Naive thymus-derived CD4-positive, alpha-beta T cell (primary cell): ENCODE measurements at regions not wholly inside any gene's neighbourhood (a gene's known extent, or its start where the extent isn't known, plus 50 kb on each side); places are given as distances from the start of the nearest gene placed in this dataset.
A peak's percentile ranks its signal among the peaks of the same experiment; 100 is the strongest.
"Not testable (repeated sequence)": the region's sequence is repeated elsewhere in the genome, so short reads cannot be mapped to it uniquely, and the experiment has no call there.

Experiments
- ATAC-seq: fragments of 150-1000 bp; cut with Tn5 transposase; 2 replicates; pipeline ENCODE4 v1.10.0; 2021; ENCODE audit warnings: mild to moderate bottlenecking, moderate library complexity
- CTCF ChIA-PET: fragments of 350-600 bp; sonication (Branson Sonifier 250); formaldehyde crosslinking; loops from one replicate; lab custom pipeline; 2021; ENCODE audit warnings: antibody characterized with exemption; lab: Charles Lee
- POLR2A ChIA-PET: fragments of 350-600 bp; sonication (Branson Sonifier 250); formaldehyde crosslinking; loops from one replicate; lab custom pipeline; 2021; ENCODE audit warnings: antibody characterized with exemption, inconsistent platforms; lab: Charles Lee
- DNase-seq, 9 donors: peaks; one replicate each; pipeline versions ENCODE4 v3.0.0 to v3.0.0-alpha.2; 2020 to 2022; ENCODE audit warnings: mixed read lengths in 1 of 9
- H3K27ac ChIP-seq: one replicate; pipeline ENCODE4 v1.7.0; 2013; ENCODE audit warnings: mild to moderate bottlenecking, low read depth, low read length, moderate library complexity
- H3K27me3 ChIP-seq, 2 donors: one replicate each; pipeline ENCODE4 v1.7.0; 2013; ENCODE audit warnings: low read length in 2 of 2, mild to moderate bottlenecking in 2 of 2, moderate library complexity in 2 of 2; ENCODE audit not compliant: control insufficient read depth in 2 of 2, insufficient read depth in 2 of 2
- H3K36me3 ChIP-seq, 3 experiments: 1 replicate in 2 of 3; 2 replicates in 1 of 3; pipeline ENCODE4 v1.7.0; 2013; ENCODE audit warnings: low read length in 3 of 3, mild to moderate bottlenecking in 3 of 3, moderate library complexity in 1 of 3; ENCODE audit not compliant: insufficient read depth in 3 of 3, control insufficient read depth in 2 of 3
- H3K4me1 ChIP-seq, 2 donors: one replicate each; pipeline ENCODE4 v1.7.0; 2013; ENCODE audit warnings: low read length in 2 of 2, mild to moderate bottlenecking in 2 of 2, moderate library complexity in 1 of 2; ENCODE audit not compliant: control insufficient read depth in 2 of 2, insufficient read depth in 2 of 2
- H3K4me3 ChIP-seq: 2 replicates; pipeline ENCODE4 v1.7.0; 2013; ENCODE audit warnings: mild to moderate bottlenecking, low read length
- H3K9me3 ChIP-seq, 3 experiments: 1 replicate in 2 of 3; 2 replicates in 1 of 3; pipeline ENCODE4 v1.7.0; 2013; ENCODE audit warnings: low read length in 3 of 3; ENCODE audit not compliant: control insufficient read depth in 2 of 3
- H3K27ac Mint-ChIP-seq, 9 donors: one replicate each; pipeline ENCODE4 v1.8.0; 2020 to 2022; ENCODE audit warnings: mixed read lengths in 9 of 9, mild to moderate bottlenecking in 8 of 9, moderate library complexity in 5 of 9, inconsistent platforms in 2 of 9
- H3K27me3 Mint-ChIP-seq, 5 donors: one replicate each; pipeline ENCODE4 v1.8.0; 2021 to 2022; ENCODE audit warnings: mixed read lengths in 5 of 5, mild to moderate bottlenecking in 1 of 5
- H3K36me3 Mint-ChIP-seq, 5 donors: one replicate each; pipeline ENCODE4 v1.8.0; 2020 to 2022; ENCODE audit warnings: mixed read lengths in 5 of 5, mild to moderate bottlenecking in 3 of 5, inconsistent platforms in 1 of 5
- H3K4me1 Mint-ChIP-seq, 7 donors: one replicate each; pipeline ENCODE4 v1.8.0; 2020 to 2022; ENCODE audit warnings: mixed read lengths in 7 of 7, mild to moderate bottlenecking in 3 of 7, inconsistent platforms in 1 of 7
- H3K4me3 Mint-ChIP-seq, 10 donors: one replicate each; pipeline ENCODE4 v1.8.0; 2020 to 2022; ENCODE audit warnings: mild to moderate bottlenecking in 10 of 10, mixed read lengths in 10 of 10, moderate library complexity in 6 of 10, inconsistent platforms in 2 of 10
- H3K9me3 Mint-ChIP-seq, 11 donors: one replicate each; pipeline ENCODE4 v1.8.0; 2020 to 2022; ENCODE audit warnings: mixed read lengths in 11 of 11, mild to moderate bottlenecking in 4 of 11, inconsistent platforms in 1 of 11, moderate library complexity in 1 of 11
- intact Hi-C, 2 donors: fragments of 100-400 bp; cut with micrococcal nuclease; formaldehyde crosslinking; loops; one replicate each; pipeline ENCODE4 v1.15.1; 2023

DNA sequence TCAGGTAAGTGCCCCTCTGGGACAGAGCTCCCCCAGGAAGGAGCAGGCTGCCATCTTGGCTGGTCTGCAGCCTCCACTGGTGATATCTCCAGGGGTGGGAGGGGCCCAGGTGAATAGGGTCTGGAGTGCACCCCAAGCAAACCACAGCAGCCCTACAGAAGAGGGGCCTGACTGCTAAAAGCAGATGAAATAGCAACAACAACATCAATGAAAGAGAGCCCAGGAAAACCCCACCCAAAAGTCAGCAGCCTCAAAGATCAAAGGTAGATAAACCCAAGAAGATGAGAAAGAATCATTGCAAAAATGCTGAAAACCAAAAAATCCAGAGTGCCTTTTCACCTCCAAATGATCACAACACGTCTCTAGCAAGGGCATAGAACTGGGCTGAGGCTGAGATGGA is 92.5 kb upstream of the PAGE3 start:
- H3K36me3 ChIP-seq = no peaks in the 10 kb centered on the region
- Mint-ChIP-seq H3K36me3 (peaks cover 0 to 10% (median 6%) of the 10 kb centered on the region in 5 donors), H3K27me3 (peaks cover 0 to 4% (median 0%) of the 10 kb centered on the region in 5 donors), H3K27ac (peak overlapping the region in 8 of 9 donors; percentile 11 to 91 (median 72)), H3K4me3 (peak overlapping the region in 8 of 10 donors; percentile 15 to 64 (median 40)), H3K9me3 (peaks cover 3 to 30% (median 14%) of the 10 kb centered on the region in 11 donors), H3K4me1 (peaks cover 6 to 21% (median 12%) of the 10 kb centered on the region in 7 donors)
- ChIA-PET CTCF (interaction anchor here (1.0 kb wide), 1 partner anchor 14 kb away, joined by 3 read pairs; no protein-coding TSS in a partner anchor), POLR2A (interaction anchor here (1.7 kb wide), 1 partner anchor 95 kb away, joined by 4 read pairs; the partner anchor contains the start of gene MAGEH1)
- peak in 7 of 9 donors; percentile 15 to 50 (median 33) for DNase-seq
- H3K27ac ChIP-seq = no peak overlapping the region
- peaks cover 0 to 9% of the 10 kb centered on the region in 2 donors for H3K4me1 ChIP-seq
- H3K9me3 ChIP-seq = no peaks in the 10 kb centered on the region
- ATAC-seq = peak; percentile 44
- no peaks in the 10 kb centered on the region for H3K27me3 ChIP-seq
- intact Hi-C loops = loop anchor here in 1 of 2 donors (1.0 kb wide), 1 partner anchor 40 kb away; no protein-coding TSS in a partner anchor
- no peak overlapping the region for H3K4me3 ChIP-seq

DNA sequence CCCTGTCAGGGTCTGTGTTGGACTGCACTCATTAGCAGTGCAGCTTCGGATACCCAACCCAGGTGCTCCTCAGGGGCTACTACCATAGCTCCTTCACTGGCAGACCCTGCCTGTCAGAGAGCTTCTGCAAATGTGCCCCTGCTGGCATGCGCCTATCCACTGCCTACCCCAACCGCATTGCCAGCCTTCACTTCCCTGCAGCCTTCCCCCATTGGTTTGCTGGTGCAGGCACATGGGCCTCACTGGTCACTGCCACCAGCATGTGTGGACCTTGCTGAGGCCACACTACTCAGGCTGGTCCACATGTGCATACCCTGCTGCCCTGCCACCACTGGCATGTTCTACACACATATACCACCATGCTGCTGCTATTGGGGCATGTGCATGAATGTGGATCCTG is 72.5 kb upstream of the MAGEH1 start:
- H3K27ac Mint-ChIP-seq = no peak overlapping the region
- H3K27me3 ChIP-seq = no peaks in the 10 kb centered on the region
- H3K27ac ChIP-seq = no peak overlapping the region
- H3K4me1 Mint-ChIP-seq = no peaks in the 10 kb centered on the region
- H3K36me3 Mint-ChIP-seq = peaks cover 0 to 12% (median 0%) of the 10 kb centered on the region in 5 donors
- H3K27me3 Mint-ChIP-seq = no peaks in the 10 kb centered on the region
- no peak for ATAC-seq
- H3K36me3 ChIP-seq = no peaks in the 10 kb centered on the region
- intact Hi-C loops = no loop called here
- H3K4me1 ChIP-seq = no peaks in the 10 kb centered on the region
- no peak overlapping the region for H3K4me3 ChIP-seq
- no peaks in the 10 kb centered on the region for H3K9me3 ChIP-seq
- DNase-seq = no peak
- H3K4me3 Mint-ChIP-seq = no peak overlapping the region
- H3K9me3 Mint-ChIP-seq = peaks cover 0 to 19% (median 4%) of the 10 kb centered on the region in 11 donors
- POLR2A ChIA-PET = no interaction called here
- CTCF ChIA-PET = no interaction called here

DNA sequence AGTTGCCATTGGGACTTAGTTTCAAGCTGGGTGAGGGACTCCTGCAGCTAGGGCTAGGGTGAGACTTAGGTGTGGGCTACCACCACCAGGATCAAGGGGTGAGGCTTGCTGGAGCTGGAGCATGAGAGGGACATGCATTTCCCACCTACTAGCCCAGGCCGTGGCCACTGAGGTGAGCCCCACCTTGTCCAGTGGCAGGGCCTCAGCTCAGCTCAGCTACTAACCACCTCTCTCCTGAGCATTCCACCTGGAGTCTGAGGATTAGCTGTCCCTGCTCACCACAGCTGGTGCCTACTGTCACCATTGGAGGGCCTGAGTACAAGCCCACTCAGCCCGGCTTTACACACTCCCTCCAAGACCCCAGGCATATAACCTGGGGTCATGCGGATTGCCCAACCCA is 62.6 kb upstream of the MAGEH1 start:
- Histone ChIP-seq H3K27ac (no peak overlapping the region), H3K9me3 (no peaks in the 10 kb centered on the region), H3K36me3 (no peaks in the 10 kb centered on the region), H3K4me1 (no peaks in the 10 kb centered on the region), H3K27me3 (no peaks in the 10 kb centered on the region), H3K4me3 (no peak overlapping the region)
- Mint-ChIP-seq H3K36me3 (peaks cover 0 to 5% (median 0%) of the 10 kb centered on the region in 5 donors), H3K4me3 (no peak overlapping the region), H3K4me1 (peaks cover 0 to 4% (median 0%) of the 10 kb centered on the region in 7 donors), H3K27ac (no peak overlapping the region), H3K27me3 (no peaks in the 10 kb centered on the region), H3K9me3 (peaks cover 3 to 29% (median 9%) of the 10 kb centered on the region in 11 donors)
- DNase-seq = no peak
- ChIA-PET CTCF (no interaction called here), POLR2A (interaction anchor here (0.6 to 1.0 kb wide), 2 partner anchors 8 to 31 kb away, joined by 3 read pairs; no protein-coding TSS in a partner anchor)
- intact Hi-C loops = no loop called here
- ATAC-seq = no peak

DNA sequence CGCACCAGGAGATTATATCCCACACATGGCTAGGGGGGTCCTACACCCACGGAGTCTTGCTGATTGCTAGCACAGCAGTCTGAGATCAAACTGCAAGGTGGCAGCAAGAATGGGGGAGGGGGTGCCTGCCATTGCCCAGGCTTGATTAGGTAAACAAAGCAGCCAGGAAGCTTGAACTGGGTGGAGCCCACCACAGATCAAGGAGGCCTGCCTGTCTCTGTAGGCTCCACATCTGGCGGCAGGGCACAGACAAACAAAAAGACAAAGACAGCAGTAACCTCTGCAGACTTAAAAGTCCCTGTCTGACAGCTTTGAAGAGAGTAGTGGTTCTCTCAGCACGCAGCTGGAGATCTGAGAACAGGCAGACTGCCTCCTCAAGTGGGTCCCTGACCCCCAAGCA is 55.1 kb upstream of the MAGEH1 start:
- peak overlapping the region in 8 of 10 donors; percentile 5 to 64 (median 55) for H3K4me3 Mint-ChIP-seq
- CTCF ChIA-PET, H3K36me3 Mint-ChIP-seq, H3K27ac ChIP-seq, H3K9me3 ChIP-seq, H3K27me3 Mint-ChIP-seq, H3K27me3 ChIP-seq, H3K4me3 ChIP-seq, POLR2A ChIA-PET, H3K4me1 ChIP-seq, H3K36me3 ChIP-seq, H3K9me3 Mint-ChIP-seq, ATAC-seq: not testable (repeated sequence)
- intact Hi-C loops = loop anchor here in 1 of 2 donors (1.0 kb wide), 1 partner anchor 40 kb away; no protein-coding TSS in a partner anchor
- peak in 7 of 9 donors; percentile 12 to 67 (median 53) for DNase-seq
- peaks cover 0 to 39% (median 25%) of the 10 kb centered on the region in 7 donors for H3K4me1 Mint-ChIP-seq
- peak overlapping the region in 8 of 9 donors; percentile 45 to 89 (median 66) for H3K27ac Mint-ChIP-seq
